Activated T-cell treated with anti-CD3 and anti-CD28 coated beads, Interleukin-2, amount 50 U/mL, for 72 hours (primary cell): ENCODE measurements at regions not wholly inside any gene's neighbourhood (a gene's known extent, or its start where the extent isn't known, plus 50 kb on each side); places are given as distances from the start of the nearest gene placed in this dataset.

Experiments used
- ATAC-seq, 2 donors: fragments of 150-1000 bp; cut with Tn5 transposase; replicated peaks in 1 of 2; 2 replicates each; pipeline ENCODE4 v1.10.0; 2021; ENCODE audit warnings: moderate library complexity in 2 of 2, mild to moderate bottlenecking in 1 of 2
- DNase-seq, 2 donors: peaks; one replicate each; pipeline ENCODE4 v3.0.0; 2021 to 2022; ENCODE audit warnings: mixed read lengths in 1 of 2
- H3K27ac Mint-ChIP-seq: one replicate; pipeline ENCODE4 v1.8.0; 2022; ENCODE audit warnings: mild to moderate bottlenecking, moderate library complexity, mixed read lengths
- H3K27me3 Mint-ChIP-seq: one replicate; pipeline ENCODE4 v1.8.0; 2022; ENCODE audit warnings: low read depth, mixed read lengths
- H3K36me3 Mint-ChIP-seq, 2 donors: one replicate each; pipeline ENCODE4 v1.8.0; 2022; ENCODE audit warnings: mixed read lengths in 2 of 2, mild to moderate bottlenecking in 1 of 2; ENCODE audit not compliant: insufficient read depth in 2 of 2
- H3K4me1 Mint-ChIP-seq: one replicate; pipeline ENCODE4 v1.8.0; 2022; ENCODE audit warnings: low read depth, mixed read lengths
- H3K4me3 Mint-ChIP-seq, 2 donors: one replicate each; pipeline ENCODE4 v1.8.0; 2022; ENCODE audit warnings: mild to moderate bottlenecking in 2 of 2, mixed read lengths in 2 of 2, moderate library complexity in 2 of 2
- H3K9me3 Mint-ChIP-seq, 2 donors: one replicate each; pipeline ENCODE4 v1.8.0; 2022; ENCODE audit warnings: mixed read lengths in 2 of 2

- no peaks in the 10 kb centered on the region for H3K27me3 Mint-ChIP-seq
- H3K36me3 Mint-ChIP-seq, result no peaks in the 10 kb centered on the region
- H3K4me3 Mint-ChIP-seq, result no peak overlapping the region
- no peaks in the 10 kb centered on the region for H3K9me3 Mint-ChIP-seq
- DNase-seq (no peak), ATAC-seq (no peak)
- no peak overlapping the region for H3K27ac Mint-ChIP-seq
- no peaks in the 10 kb centered on the region for H3K4me1 Mint-ChIP-seq
Measured at GRCh38 chr2:240252872-240253511, 112.5 kb upstream of the OTOS start.

GRCh38 chr2:240253583-240254145 lies 113.2 kb upstream of the OTOS start:
- DNase-seq, result no peak

GRCh38 chr2:240254337-240255164 lies 114.1 kb upstream of the OTOS start:
- Mint-ChIP-seq H3K27me3 (no peaks in the 10 kb centered on the region), H3K4me3 (no peak overlapping the region), H3K27ac (no peak overlapping the region), H3K4me1 (no peaks in the 10 kb centered on the region), H3K9me3 (no peaks in the 10 kb centered on the region), H3K36me3 (no peaks in the 10 kb centered on the region)
- no peak for ATAC-seq
- no peak for DNase-seq

More at GRCh38 chr2:240253583-240254145, 113.2 kb upstream of the OTOS start:
- Mint-ChIP-seq H3K27ac (no peak overlapping the region), H3K4me3 (no peak overlapping the region), H3K36me3 (no peaks in the 10 kb centered on the region), H3K27me3 (no peaks in the 10 kb centered on the region), H3K9me3 (no peaks in the 10 kb centered on the region), H3K4me1 (no peaks in the 10 kb centered on the region)
- no peak for ATAC-seq

DNA sequence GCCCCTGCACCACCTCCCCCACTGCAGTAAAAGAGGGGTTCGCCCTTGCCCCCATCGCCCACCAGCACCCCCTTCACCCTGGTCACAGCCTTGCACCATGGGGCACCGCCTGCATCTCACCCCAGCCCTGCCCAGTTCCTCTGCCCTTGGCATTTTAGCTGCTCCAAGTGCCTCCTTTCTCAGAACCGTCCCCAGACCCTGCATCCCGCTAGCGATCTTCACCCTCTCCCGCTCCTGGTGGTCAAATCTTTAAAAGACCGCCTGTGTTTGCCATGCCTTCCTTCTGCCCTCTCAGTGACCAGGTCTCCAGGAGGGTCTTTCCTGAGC lies 114.7 kb upstream of the OTOS start:
- no peaks in the 10 kb centered on the region for H3K36me3 Mint-ChIP-seq

DNA sequence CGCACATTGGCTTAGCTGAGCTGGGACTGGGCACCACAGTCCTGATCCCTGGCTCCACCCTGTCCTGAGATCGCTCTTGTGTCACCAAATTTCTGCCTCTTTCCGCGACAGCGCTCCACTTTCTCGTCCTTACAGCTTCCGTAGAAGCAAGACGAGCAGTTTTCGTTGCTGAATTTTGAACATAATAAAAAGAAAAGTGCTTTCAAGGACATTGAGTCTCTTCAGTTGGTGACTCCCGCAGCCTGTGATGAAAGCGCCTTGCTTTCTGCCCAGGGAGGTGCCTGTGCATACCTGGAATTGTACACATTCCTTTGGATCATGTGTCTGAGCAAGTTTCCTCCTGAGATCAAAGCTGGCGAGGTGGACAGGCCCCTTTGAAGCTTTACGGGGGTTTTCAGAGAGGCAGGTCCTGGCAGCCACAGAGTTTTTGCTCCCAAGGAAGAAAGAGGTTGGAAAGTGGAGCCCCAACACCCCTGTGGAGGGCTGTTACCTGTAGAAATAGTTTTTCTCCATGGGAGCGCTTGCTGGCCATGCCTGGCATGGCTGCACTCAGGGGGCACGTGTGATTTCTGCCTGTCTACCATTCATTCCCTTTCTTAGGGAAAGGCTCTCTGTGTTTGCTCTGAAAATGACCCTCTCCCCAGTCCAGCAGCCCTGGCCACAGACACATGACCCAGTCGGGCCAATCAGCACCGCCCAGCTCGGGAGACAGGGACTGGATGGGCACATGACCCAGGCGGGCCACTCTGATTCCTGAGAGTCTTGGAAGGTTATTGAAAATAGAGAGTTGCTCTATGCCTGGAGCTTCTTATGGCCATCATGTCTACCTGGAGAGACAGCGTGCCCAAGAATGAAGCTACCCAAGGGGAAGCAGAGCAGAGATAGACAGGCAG lies 115.6 kb upstream of the OTOS start:
- H3K4me3 Mint-ChIP-seq, result no peak overlapping the region
- H3K27me3 Mint-ChIP-seq, result no peaks in the 10 kb centered on the region
- DNase-seq (no peak), ATAC-seq (no peak)
- no peaks in the 10 kb centered on the region for H3K36me3 Mint-ChIP-seq
- no peaks in the 10 kb centered on the region for H3K4me1 Mint-ChIP-seq
- no peaks in the 10 kb centered on the region for H3K9me3 Mint-ChIP-seq
- H3K27ac Mint-ChIP-seq, result no peak overlapping the region

More for the DNA sequence above, 114.7 kb upstream of the OTOS start:
- no peaks in the 10 kb centered on the region for H3K9me3 Mint-ChIP-seq
- no peak overlapping the region for H3K27ac Mint-ChIP-seq
- no peaks in the 10 kb centered on the region for H3K27me3 Mint-ChIP-seq
- no peak for DNase-seq
- ATAC-seq, result no peak
- H3K4me3 Mint-ChIP-seq, result no peak overlapping the region
- no peaks in the 10 kb centered on the region for H3K4me1 Mint-ChIP-seq

DNA sequence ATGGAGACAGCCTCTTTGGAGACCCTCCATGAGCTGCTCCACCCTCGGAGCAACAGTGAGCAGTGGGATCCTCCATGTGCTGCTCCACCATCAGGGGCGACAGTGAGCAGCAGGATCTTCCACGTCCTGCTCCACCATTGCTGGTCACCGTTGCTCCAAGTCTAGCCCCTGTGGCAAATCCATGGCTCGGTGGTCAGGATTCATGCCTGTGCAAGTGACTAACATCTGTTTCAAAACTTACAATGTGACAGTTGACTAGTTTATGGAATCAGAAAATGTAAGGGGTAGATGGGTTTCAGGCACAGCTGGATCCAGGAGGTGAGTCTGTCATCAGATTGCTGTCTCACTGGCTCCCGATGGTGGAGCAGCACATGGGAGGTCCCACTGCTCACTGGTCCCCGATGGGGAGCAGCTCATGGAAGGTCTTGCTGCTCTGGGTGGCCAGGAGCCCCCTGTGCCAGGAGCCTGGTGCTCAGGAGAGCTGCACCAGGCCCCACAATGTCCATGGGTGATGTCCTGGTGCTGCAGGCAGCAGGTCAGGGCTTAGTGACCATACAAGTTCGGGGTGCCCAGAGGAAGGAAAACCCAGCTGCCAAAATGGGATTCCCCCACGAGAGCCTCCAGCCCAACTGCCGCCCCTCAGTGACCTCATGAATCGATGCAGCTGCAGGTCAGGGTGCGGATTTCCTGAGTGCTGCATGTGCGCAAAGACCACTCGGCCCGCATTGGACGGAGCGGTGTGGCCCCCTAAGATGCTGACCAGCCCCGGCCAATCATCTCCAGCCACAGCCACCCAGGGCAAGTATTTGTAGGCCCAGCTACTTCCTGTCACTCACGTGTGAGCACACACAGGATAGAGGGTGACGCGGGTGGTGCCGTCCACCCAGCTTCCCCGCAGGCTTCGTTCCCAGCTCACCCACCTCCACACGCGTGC lies 116.5 kb upstream of the OTOS start:
- no peak overlapping the region for H3K27ac Mint-ChIP-seq
- H3K36me3 Mint-ChIP-seq, result peaks cover 0 to under 1% of the 10 kb centered on the region in 2 donors
- no peaks in the 10 kb centered on the region for H3K4me1 Mint-ChIP-seq
- no peaks in the 10 kb centered on the region for H3K27me3 Mint-ChIP-seq
- peaks cover under 1 to 6% of the 10 kb centered on the region in 2 donors for H3K9me3 Mint-ChIP-seq
- no peak overlapping the region for H3K4me3 Mint-ChIP-seq
- DNase-seq (no peak), ATAC-seq (no peak)

DNA sequence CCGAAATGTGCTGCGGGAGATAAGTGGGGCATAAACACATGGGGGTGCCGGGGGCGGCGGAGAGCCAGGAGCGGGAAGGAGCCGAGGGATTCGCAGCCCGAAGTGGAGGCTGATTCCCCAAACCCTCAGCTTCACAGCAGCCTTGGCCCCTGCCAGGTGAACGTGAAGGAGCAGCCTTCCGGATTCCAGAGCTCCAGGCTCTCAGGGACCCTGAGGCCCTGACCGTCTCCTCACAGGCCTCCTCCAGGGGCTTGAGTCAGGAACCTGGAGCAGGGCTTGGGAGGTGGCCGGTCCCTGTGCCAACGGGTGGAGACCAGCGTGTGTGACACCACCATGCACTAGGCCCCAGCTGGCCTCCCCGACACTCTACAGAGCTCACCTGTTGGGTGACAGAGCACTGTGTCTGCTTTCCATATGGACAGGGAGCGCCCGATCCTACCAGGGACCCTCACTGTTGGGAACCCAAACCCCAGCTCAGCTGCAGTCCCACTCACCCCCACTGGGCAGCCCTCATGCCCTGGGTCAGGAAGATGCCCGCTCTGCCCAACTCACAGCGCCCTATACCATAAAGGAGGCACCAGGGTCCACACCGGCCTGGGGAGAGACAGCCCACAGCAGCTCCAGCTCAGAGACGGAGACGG lies 117.6 kb upstream of the OTOS start:
- ATAC-seq, result no peak

GRCh38 chr2:240258685-240259084 lies 118.2 kb upstream of the OTOS start:
- Mint-ChIP-seq H3K9me3 (peaks cover 9 to 14% of the 10 kb centered on the region in 2 donors), H3K36me3 (peaks cover 4 to 5% of the 10 kb centered on the region in 2 donors), H3K4me1 (no peaks in the 10 kb centered on the region), H3K27me3 (peaks cover 4% of the 10 kb centered on the region), H3K4me3 (no peak overlapping the region), H3K27ac (no peak overlapping the region)
- ATAC-seq (no peak), DNase-seq (no peak)

More for the DNA sequence above, 117.6 kb upstream of the OTOS start:
- Mint-ChIP-seq H3K27me3 (no peaks in the 10 kb centered on the region), H3K36me3 (peaks cover 3 to 5% of the 10 kb centered on the region in 2 donors), H3K27ac (no peak overlapping the region), H3K4me3 (no peak overlapping the region), H3K9me3 (peaks cover 5 to 10% of the 10 kb centered on the region in 2 donors), H3K4me1 (no peaks in the 10 kb centered on the region)
- DNase-seq, result no peak

GRCh38 chr2:240259201-240259923 lies 118.9 kb upstream of the OTOS start:
- H3K27me3 Mint-ChIP-seq, result peaks cover 7% of the 10 kb centered on the region
- no peak overlapping the region for H3K4me3 Mint-ChIP-seq
- H3K4me1 Mint-ChIP-seq, result no peaks in the 10 kb centered on the region
- peaks cover 5% of the 10 kb centered on the region in 2 donors for H3K36me3 Mint-ChIP-seq
- H3K9me3 Mint-ChIP-seq, result peaks cover 11 to 17% of the 10 kb centered on the region in 2 donors
- H3K27ac Mint-ChIP-seq, result no peak overlapping the region
- DNase-seq, result no peak
- no peak for ATAC-seq

- ATAC-seq, result no peak
- Mint-ChIP-seq H3K9me3 (peaks cover 11 to 17% of the 10 kb centered on the region in 2 donors), H3K36me3 (peaks cover 5% of the 10 kb centered on the region in 2 donors), H3K27ac (no peak overlapping the region), H3K4me3 (no peak overlapping the region), H3K27me3 (peaks cover 7% of the 10 kb centered on the region), H3K4me1 (no peaks in the 10 kb centered on the region)
- no peak for DNase-seq
Measured at GRCh38 chr2:240259924-240260529, 119.6 kb upstream of the OTOS start.

GRCh38 chr2:240260664-240261063 lies 120.2 kb upstream of the OTOS start:
- H3K27me3 Mint-ChIP-seq, result peaks cover 7% of the 10 kb centered on the region
- no peak overlapping the region for H3K4me3 Mint-ChIP-seq
- ATAC-seq (no peak), DNase-seq (no peak)
- H3K9me3 Mint-ChIP-seq, result peaks cover 11 to 19% of the 10 kb centered on the region in 2 donors
- peaks cover 5% of the 10 kb centered on the region in 2 donors for H3K36me3 Mint-ChIP-seq
- no peaks in the 10 kb centered on the region for H3K4me1 Mint-ChIP-seq
- H3K27ac Mint-ChIP-seq, result no peak overlapping the region
